CD14-positive monocyte (primary cell): ENCODE measurements at regions not wholly inside any gene's neighbourhood (a gene's known extent, or its start where the extent isn't known, plus 50 kb on each side); places are given as distances from the start of the nearest gene placed in this dataset.

Source experiments
- DNase-seq, 3 donors: peaks; one replicate each; pipeline ENCODE4 v3.0.0-alpha.2; 2011 to 2022
- H2AFZ ChIP-seq: 2 replicates; pipeline ENCODE4 v1.6.0; 2012; ENCODE audit warnings: mild to moderate bottlenecking, low read depth, low read length, inconsistent platforms; ENCODE audit not compliant: insufficient read depth, poor library complexity, severe bottlenecking
- H3K27ac ChIP-seq, 2 donors: 1 replicate in 1 of 2; 2 replicates in 1 of 2; pipeline ENCODE4 v1.5.1; 2012 to 2013; ENCODE audit warnings: low read length in 2 of 2, control low read depth in 1 of 2, inconsistent platforms in 1 of 2, low read depth in 1 of 2, mild to moderate bottlenecking in 1 of 2
- H3K27me3 ChIP-seq, 2 donors: one replicate each; pipeline versions ENCODE4 v1.6.0 to v1.6.1; 2011 to 2013; ENCODE audit warnings: low read length in 2 of 2; ENCODE audit not compliant: control insufficient read depth in 2 of 2, insufficient read depth in 2 of 2
- H3K36me3 ChIP-seq, 2 donors: replicated peaks in 1 of 2; 1 replicate in 1 of 2; 2 replicates in 1 of 2; pipeline versions ENCODE4 v1.5.1 to v1.6.1; 2012 to 2013; ENCODE audit warnings: low read length in 2 of 2, control low read depth in 1 of 2, inconsistent platforms in 1 of 2, mild to moderate bottlenecking in 1 of 2; ENCODE audit not compliant: insufficient read depth in 2 of 2, control insufficient read depth in 1 of 2
- H3K4me1 ChIP-seq, 2 donors: 1 replicate in 1 of 2; 2 replicates in 1 of 2; pipeline versions ENCODE4 v1.5.1 to v1.6.1; 2012 to 2013; ENCODE audit warnings: low read length in 2 of 2, control low read depth in 1 of 2, inconsistent platforms in 1 of 2, mild to moderate bottlenecking in 1 of 2, moderate library complexity in 1 of 2; ENCODE audit not compliant: insufficient read depth in 2 of 2, control insufficient read depth in 1 of 2
- H3K4me2 ChIP-seq: replicated peaks from 2 replicates; pipeline ENCODE3; 2012; ENCODE audit warnings: low read length, moderate library complexity, mild to moderate bottlenecking; ENCODE audit not compliant: poor library complexity, severe bottlenecking; ENCODE audit errors: extremely low read depth
- H3K4me3 ChIP-seq, 3 experiments: fragments of 200-600 bp in 1 of 3; sonication (generic) in 1 of 3; replicated peaks in 1 of 3; 1 replicate in 2 of 3; 2 replicates in 1 of 3; pipeline ENCODE4 v1.5.1; 2011 to 2013; ENCODE audit warnings: low read length in 3 of 3, mild to moderate bottlenecking in 3 of 3, control low read depth in 2 of 3, low read depth in 2 of 3, inconsistent platforms in 1 of 3, moderate library complexity in 1 of 3
- H3K79me2 ChIP-seq: 2 replicates; pipeline ENCODE4 v1.6.0; 2012; ENCODE audit warnings: mild to moderate bottlenecking, control low read depth, inconsistent platforms, low read length, moderate library complexity; ENCODE audit not compliant: insufficient read depth
- H3K9ac ChIP-seq: 2 replicates; pipeline ENCODE4 v1.6.0; 2017; ENCODE audit warnings: low read length, mild to moderate bottlenecking; ENCODE audit not compliant: insufficient read depth, poor library complexity, severe bottlenecking
- H3K9me3 ChIP-seq, 2 donors: replicated peaks in 1 of 2; 1 replicate in 1 of 2; 2 replicates in 1 of 2; pipeline versions ENCODE4 v1.5.1 to v1.6.1; 2012 to 2013; ENCODE audit warnings: low read length in 2 of 2, control low read depth in 1 of 2; ENCODE audit not compliant: control insufficient read depth in 1 of 2, insufficient read depth in 1 of 2
- H4K20me1 ChIP-seq: 2 replicates; pipeline ENCODE4 v1.6.0; 2012; ENCODE audit warnings: mild to moderate bottlenecking, low read length, control low read depth, moderate library complexity; ENCODE audit not compliant: insufficient read depth
- H3K27ac Mint-ChIP-seq, 7 donors: one replicate each; pipeline ENCODE4 v1.8.0; 2020; ENCODE audit warnings: mild to moderate bottlenecking in 7 of 7, mixed read lengths in 7 of 7, moderate library complexity in 6 of 7, inconsistent platforms in 2 of 7
- H3K27me3 Mint-ChIP-seq, 3 donors: one replicate each; pipeline ENCODE4 v1.8.0; 2021 to 2022; ENCODE audit warnings: low read depth in 3 of 3, mild to moderate bottlenecking in 3 of 3, mixed read lengths in 3 of 3, moderate library complexity in 3 of 3, inconsistent platforms in 1 of 3
- H3K36me3 Mint-ChIP-seq, 2 donors: one replicate each; pipeline ENCODE4 v1.8.0; 2020; ENCODE audit warnings: mixed read lengths in 2 of 2, inconsistent platforms in 1 of 2, mild to moderate bottlenecking in 1 of 2
- H3K4me1 Mint-ChIP-seq: one replicate; pipeline ENCODE4 v1.8.0; 2020; ENCODE audit warnings: mild to moderate bottlenecking, mixed read lengths
- H3K4me3 Mint-ChIP-seq, 2 donors: one replicate each; pipeline ENCODE4 v1.8.0; 2020; ENCODE audit warnings: mild to moderate bottlenecking in 2 of 2, mixed read lengths in 2 of 2, moderate library complexity in 1 of 2
- H3K9me3 Mint-ChIP-seq, 7 donors: one replicate each; pipeline ENCODE4 v1.8.0; 2020 to 2022; ENCODE audit warnings: mixed read lengths in 7 of 7, mild to moderate bottlenecking in 6 of 7, moderate library complexity in 6 of 7, inconsistent platforms in 2 of 7
- CTCF ChIP-seq: fragments of 200-600 bp; IDR thresholded peaks from one replicate; pipeline ENCODE4 v1.8.0; 2022; ENCODE audit warnings: antibody characterized with exemption, mild to moderate bottlenecking
- WGBS: methylation state at CpG from one replicate; pipeline ENCODE4 v1.1.5; 2013; ENCODE audit warnings: missing lambda C conversion rate; ENCODE audit not compliant: insufficient coverage; 5-methylcytosine and 5-hydroxymethylcytosine counted together
- intact Hi-C, 2 donors: fragments of 100-400 bp; cut with micrococcal nuclease; formaldehyde crosslinking; loops; one replicate each; pipeline versions ENCODE4 v1.15.0 to v1.15.1; 2023

- H3K9ac ChIP-seq, result no peak overlapping the region
- H3K4me1 ChIP-seq, result no peaks in the 10 kb centered on the region
- H3K4me3 Mint-ChIP-seq, result no peak overlapping the region
- no peaks in the 10 kb centered on the region for H3K9me3 ChIP-seq
- no peak overlapping the region for H3K27ac ChIP-seq
- no peaks in the 10 kb centered on the region for H3K27me3 ChIP-seq
- no peak for DNase-seq
- no peak for TF ChIP-seq CTCF
- H3K27ac Mint-ChIP-seq, result no peak overlapping the region
- H3K4me1 Mint-ChIP-seq, result no peaks in the 10 kb centered on the region
- H2AFZ ChIP-seq, result no peak overlapping the region
- H4K20me1 ChIP-seq, result no peaks in the 10 kb centered on the region
- H3K4me3 ChIP-seq, result no peak overlapping the region
- intact Hi-C loops, result no loop called here
- H3K27me3 Mint-ChIP-seq, result no peaks in the 10 kb centered on the region
- H3K79me2 ChIP-seq, result no peaks in the 10 kb centered on the region
- H3K36me3 ChIP-seq, result no peaks in the 10 kb centered on the region
- H3K4me2 ChIP-seq, result no peak overlapping the region
- no peaks in the 10 kb centered on the region for H3K36me3 Mint-ChIP-seq
- no peaks in the 10 kb centered on the region for H3K9me3 Mint-ChIP-seq
Observed at GRCh38 chr9:18118268-18118667, 355.7 kb upstream of the ADAMTSL1 start.

GRCh38 chr9:18122171-18122570, 351.8 kb upstream of the ADAMTSL1 start:
- Histone ChIP-seq H3K27ac (no peak overlapping the region), H3K4me3 (no peak overlapping the region), H3K9ac (no peak overlapping the region), H3K4me1 (no peaks in the 10 kb centered on the region), H2AFZ (no peak overlapping the region), H3K9me3 (no peaks in the 10 kb centered on the region), H3K79me2 (no peaks in the 10 kb centered on the region), H3K4me2 (no peak overlapping the region), H3K36me3 (no peaks in the 10 kb centered on the region), H3K27me3 (no peaks in the 10 kb centered on the region), H4K20me1 (no peaks in the 10 kb centered on the region)
- intact Hi-C loops, result no loop called here
- Mint-ChIP-seq H3K36me3 (no peaks in the 10 kb centered on the region), H3K4me1 (no peaks in the 10 kb centered on the region), H3K27ac (no peak overlapping the region), H3K27me3 (no peaks in the 10 kb centered on the region), H3K9me3 (peaks cover 0 to 3% (median 0%) of the 10 kb centered on the region in 7 donors), H3K4me3 (no peak overlapping the region)
- DNase-seq, result no peak
- no peak for TF ChIP-seq CTCF
- no CpG with 5 or more reads among the region's 1 CpG for WGBS
